ENCODE measurements at regions not wholly inside any gene's neighbourhood (a gene's known extent, or its start where the extent isn't known, plus 50 kb on each side); places are given as distances from the start of the nearest gene placed in this dataset.

DNA sequence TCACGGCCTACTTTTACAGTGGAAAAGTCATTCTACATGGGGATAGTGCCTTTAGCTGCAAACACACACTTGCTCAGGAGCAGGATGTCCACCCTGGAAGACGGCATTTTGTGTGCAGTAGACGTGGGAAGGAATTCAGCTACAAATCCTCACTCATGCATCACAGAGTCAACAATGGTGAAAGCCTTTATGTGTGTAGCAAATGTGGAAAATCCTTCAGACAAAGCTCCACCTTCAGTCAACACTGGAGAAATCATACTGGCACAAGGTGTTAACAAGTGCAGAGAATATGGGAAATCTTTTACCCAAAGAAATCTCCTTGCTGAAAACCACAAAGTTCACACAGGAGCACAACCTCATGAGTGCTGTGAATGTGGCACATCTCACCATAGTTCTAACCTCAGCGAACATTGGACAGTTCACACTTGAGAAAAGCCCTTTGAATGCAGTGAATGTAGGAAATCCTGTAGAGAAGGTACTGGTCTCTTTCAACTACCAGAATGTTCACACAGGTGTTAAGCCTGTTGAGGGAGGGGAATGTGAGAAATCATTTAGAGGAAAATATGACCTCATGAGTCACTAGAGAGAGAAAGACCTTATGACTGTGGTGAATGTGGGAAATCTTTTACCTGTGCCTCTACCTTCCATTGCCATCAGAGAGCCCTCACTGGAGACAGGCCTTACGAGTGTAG lies 101.8 kb downstream of the PTGS2 start:
- TF ChIP-seq CTCF (IDR thresholded peaks at IDR 0.05) (no peak), POLR2A (IDR thresholded peaks at IDR 0.05; ENCODE audit: low read depth) (no peak), POLR2AphosphoS5 (IDR thresholded peaks at IDR 0.05) (no peak), EP300 (IDR thresholded peaks at IDR 0.05) (no peak)

All from esophagus muscularis mucosa (tissue), 4 donors.